ENCODE measurements at regions not wholly inside any gene's neighbourhood (a gene's known extent, or its start where the extent isn't known, plus 50 kb on each side); places are given as distances from the start of the nearest gene placed in this dataset.

- ATAC-seq: no peak
- TF ChIP-seq BACH2 (CRISPR knock-in tag; IDR thresholded peaks at IDR 0.05; ENCODE audit: borderline replicate concordance) (no peak), ZC3H10 (CRISPR knock-in tag; IDR thresholded peaks at IDR 0.05) (no peak), ARNTL (CRISPR knock-in tag; IDR thresholded peaks at IDR 0.05; ENCODE audit: borderline replicate concordance, low read depth) (no peak), ZNF70 (CRISPR knock-in tag; IDR thresholded peaks at IDR 0.05) (no peak), TSHZ2 (CRISPR knock-in tag; IDR thresholded peaks at IDR 0.05) (no peak), TOX (CRISPR knock-in tag; IDR thresholded peaks at IDR 0.05; ENCODE audit: borderline replicate concordance) (no peak), TCF4 (CRISPR knock-in tag; IDR thresholded peaks at IDR 0.05; ENCODE audit: borderline replicate concordance) (no peak), ZNF565 (CRISPR knock-in tag; conservative IDR thresholded peaks at IDR 0.05; ENCODE audit: low read depth) (no peak), RARB (CRISPR knock-in tag; IDR thresholded peaks at IDR 0.05) (no peak), PPARA (CRISPR knock-in tag; IDR thresholded peaks at IDR 0.05; ENCODE audit: borderline replicate concordance) (no peak)
- TF ChIP-seq, protein P1, sequence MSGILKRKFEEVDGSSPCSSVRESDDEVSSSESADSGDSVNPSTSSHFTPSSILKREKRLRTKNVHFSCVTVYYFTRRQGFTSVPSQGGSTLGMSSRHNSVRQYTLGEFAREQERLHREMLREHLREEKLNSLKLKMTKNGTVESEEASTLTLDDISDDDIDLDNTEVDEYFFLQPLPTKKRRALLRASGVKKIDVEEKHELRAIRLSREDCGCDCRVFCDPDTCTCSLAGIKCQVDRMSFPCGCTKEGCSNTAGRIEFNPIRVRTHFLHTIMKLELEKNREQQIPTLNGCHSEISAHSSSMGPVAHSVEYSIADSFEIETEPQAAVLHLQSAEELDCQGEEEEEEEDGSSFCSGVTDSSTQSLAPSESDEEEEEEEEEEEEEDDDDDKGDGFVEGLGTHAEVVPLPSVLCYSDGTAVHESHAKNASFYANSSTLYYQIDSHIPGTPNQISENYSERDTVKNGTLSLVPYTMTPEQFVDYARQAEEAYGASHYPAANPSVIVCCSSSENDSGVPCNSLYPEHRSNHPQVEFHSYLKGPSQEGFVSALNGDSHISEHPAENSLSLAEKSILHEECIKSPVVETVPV (CRISPR knock-in tag; IDR thresholded peaks at IDR 0.05): no peak
- TF ChIP-seq, protein P2, sequence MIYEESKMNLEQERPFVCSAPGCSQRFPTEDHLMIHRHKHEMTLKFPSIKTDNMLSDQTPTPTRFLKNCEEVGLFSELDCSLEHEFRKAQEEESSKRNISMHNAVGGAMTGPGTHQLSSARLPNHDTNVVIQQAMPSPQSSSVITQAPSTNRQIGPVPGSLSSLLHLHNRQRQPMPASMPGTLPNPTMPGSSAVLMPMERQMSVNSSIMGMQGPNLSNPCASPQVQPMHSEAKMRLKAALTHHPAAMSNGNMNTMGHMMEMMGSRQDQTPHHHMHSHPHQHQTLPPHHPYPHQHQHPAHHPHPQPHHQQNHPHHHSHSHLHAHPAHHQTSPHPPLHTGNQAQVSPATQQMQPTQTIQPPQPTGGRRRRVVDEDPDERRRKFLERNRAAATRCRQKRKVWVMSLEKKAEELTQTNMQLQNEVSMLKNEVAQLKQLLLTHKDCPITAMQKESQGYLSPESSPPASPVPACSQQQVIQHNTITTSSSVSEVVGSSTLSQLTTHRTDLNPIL (CRISPR knock-in tag; IDR thresholded peaks at IDR 0.05; ENCODE audit: low read depth): no peak
Observed at GRCh38 chr2:601806-602455, 75.3 kb downstream of the TMEM18 start.

- TF ChIP-seq OSR1 (CRISPR knock-in tag; IDR thresholded peaks at IDR 0.05): no peak
- no peak for ATAC-seq
Observed at GRCh38 chr2:601387-601698, 75.9 kb downstream of the TMEM18 start.

- no peak for ATAC-seq
- TF ChIP-seq, protein P1 (CRISPR knock-in tag; IDR thresholded peaks at IDR 0.05): no peak
- TF ChIP-seq ESRRG (CRISPR knock-in tag; IDR thresholded peaks at IDR 0.05) (no peak), PATZ1 (CRISPR knock-in tag; IDR thresholded peaks at IDR 0.05; ENCODE audit: borderline replicate concordance) (no peak), CSDC2 (CRISPR knock-in tag; IDR thresholded peaks at IDR 0.05) (no peak)
Observed at GRCh38 chr2:600542-601386, 76.4 kb downstream of the TMEM18 start.

GRCh38 chr2:599601-600000 lies 77.6 kb downstream of the TMEM18 start:
- ATAC-seq: no peak
- TF ChIP-seq TSHZ2 (CRISPR knock-in tag; IDR thresholded peaks at IDR 0.05) (no peak), PATZ1 (CRISPR knock-in tag; IDR thresholded peaks at IDR 0.05; ENCODE audit: borderline replicate concordance) (no peak), TOX (CRISPR knock-in tag; IDR thresholded peaks at IDR 0.05; ENCODE audit: borderline replicate concordance) (no peak), ARNTL (CRISPR knock-in tag; IDR thresholded peaks at IDR 0.05; ENCODE audit: borderline replicate concordance, low read depth) (no peak), PPARA (CRISPR knock-in tag; IDR thresholded peaks at IDR 0.05; ENCODE audit: borderline replicate concordance) (no peak)
- TF ChIP-seq, protein P2 (CRISPR knock-in tag; IDR thresholded peaks at IDR 0.05; ENCODE audit: low read depth): no peak
